Colonic mucosa (tissue), 4 donors: ENCODE measurements at regions not wholly inside any gene's neighbourhood (a gene's known extent, or its start where the extent isn't known, plus 50 kb on each side); places are given as distances from the start of the nearest gene placed in this dataset.
"Not testable (repeated sequence)": the region's sequence is repeated elsewhere in the genome, so short reads cannot be mapped to it uniquely, and the experiment has no call there.

Source experiments
- DNase-seq: peaks from one replicate; pipeline ENCODE4 v3.0.0-alpha.2; 2020
- H3K27ac ChIP-seq: fragments of 200-600 bp; one replicate; pipeline ENCODE4 v1.8.0; 2021
- H3K27me3 ChIP-seq: fragments of 200-600 bp; one replicate; pipeline ENCODE4 v1.8.0; 2021
- H3K36me3 ChIP-seq: fragments of 200-600 bp; one replicate; pipeline ENCODE4 v1.8.0; 2021
- H3K4me1 ChIP-seq: fragments of 200-600 bp; one replicate; pipeline ENCODE4 v1.8.0; 2021; ENCODE audit warnings: mild to moderate bottlenecking
- H3K4me3 ChIP-seq: fragments of 200-600 bp; one replicate; pipeline ENCODE4 v1.8.0; 2021
- H3K9ac ChIP-seq, 2 donors: one replicate each; pipeline ENCODE4 v1.7.0; 2013; ENCODE audit warnings: control low read depth in 2 of 2, low read depth in 2 of 2, low read length in 2 of 2
- H3K9me3 ChIP-seq: fragments of 200-600 bp; one replicate; pipeline ENCODE4 v1.8.0; 2021
- intact Hi-C: fragments of 100-400 bp; cut with DNase I; formaldehyde crosslinking; loops from one replicate; pipeline ENCODE4 v1.14.1; 2022
- TF ChIP-seq, protein P1 (sequence below): fragments of 200-600 bp; IDR thresholded peaks from one replicate; pipeline ENCODE4 v1.8.0; 2022; ENCODE audit warnings: antibody characterized with exemption, mild to moderate bottlenecking
- donor health status: healthy.
- donor health status: DM: no; HTN: no; CAD: no.
- donor health status: DM: no; HTN: no; CAD: no.

DNA sequence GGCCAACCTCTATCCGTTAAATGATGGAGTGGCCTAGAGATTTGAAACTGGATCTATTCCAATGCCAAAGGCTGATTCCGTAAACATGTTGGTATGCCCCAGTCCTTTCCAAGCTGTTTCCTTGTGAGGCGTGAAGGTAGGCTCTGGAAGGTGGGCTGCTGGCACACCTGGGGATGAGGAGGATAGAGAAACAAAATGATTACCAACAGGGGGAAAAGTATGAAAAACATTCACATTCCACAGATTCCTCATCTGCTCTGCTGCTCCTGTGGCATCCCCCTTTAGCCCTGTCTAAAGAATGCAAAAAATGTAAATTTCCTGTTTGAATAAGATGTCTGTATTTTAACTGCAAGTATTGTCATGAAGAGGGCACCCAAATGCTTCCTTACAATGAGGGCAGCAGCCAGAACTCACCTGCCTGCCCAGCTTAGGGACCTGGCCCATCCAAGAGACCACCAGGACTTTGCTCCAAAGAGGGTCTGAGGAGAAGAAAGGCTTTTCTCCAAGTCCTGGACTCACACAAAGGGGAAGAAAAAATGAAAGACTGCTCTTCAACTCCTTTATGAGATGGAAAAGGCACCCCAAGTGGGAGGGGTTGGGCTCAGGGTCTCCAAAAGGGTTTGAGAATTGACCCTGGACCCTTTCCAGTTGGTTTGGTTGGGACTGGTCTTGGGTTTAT lies 132.3 kb upstream of the PELI1 start:
- Histone ChIP-seq H3K36me3 (no peaks in the 10 kb centered on the region), H3K9me3 (no peaks in the 10 kb centered on the region), H3K4me1 (peaks cover 6% of the 10 kb centered on the region), H3K9ac (no peak overlapping the region), H3K4me3 (no peak overlapping the region), H3K27me3 (no peaks in the 10 kb centered on the region), H3K27ac (peak overlapping the region; percentile 10)
- TF ChIP-seq, protein P1, sequence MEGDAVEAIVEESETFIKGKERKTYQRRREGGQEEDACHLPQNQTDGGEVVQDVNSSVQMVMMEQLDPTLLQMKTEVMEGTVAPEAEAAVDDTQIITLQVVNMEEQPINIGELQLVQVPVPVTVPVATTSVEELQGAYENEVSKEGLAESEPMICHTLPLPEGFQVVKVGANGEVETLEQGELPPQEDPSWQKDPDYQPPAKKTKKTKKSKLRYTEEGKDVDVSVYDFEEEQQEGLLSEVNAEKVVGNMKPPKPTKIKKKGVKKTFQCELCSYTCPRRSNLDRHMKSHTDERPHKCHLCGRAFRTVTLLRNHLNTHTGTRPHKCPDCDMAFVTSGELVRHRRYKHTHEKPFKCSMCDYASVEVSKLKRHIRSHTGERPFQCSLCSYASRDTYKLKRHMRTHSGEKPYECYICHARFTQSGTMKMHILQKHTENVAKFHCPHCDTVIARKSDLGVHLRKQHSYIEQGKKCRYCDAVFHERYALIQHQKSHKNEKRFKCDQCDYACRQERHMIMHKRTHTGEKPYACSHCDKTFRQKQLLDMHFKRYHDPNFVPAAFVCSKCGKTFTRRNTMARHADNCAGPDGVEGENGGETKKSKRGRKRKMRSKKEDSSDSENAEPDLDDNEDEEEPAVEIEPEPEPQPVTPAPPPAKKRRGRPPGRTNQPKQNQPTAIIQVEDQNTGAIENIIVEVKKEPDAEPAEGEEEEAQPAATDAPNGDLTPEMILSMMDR = no peak
- intact Hi-C loops = no loop called here
- DNase-seq = no peak

DNA sequence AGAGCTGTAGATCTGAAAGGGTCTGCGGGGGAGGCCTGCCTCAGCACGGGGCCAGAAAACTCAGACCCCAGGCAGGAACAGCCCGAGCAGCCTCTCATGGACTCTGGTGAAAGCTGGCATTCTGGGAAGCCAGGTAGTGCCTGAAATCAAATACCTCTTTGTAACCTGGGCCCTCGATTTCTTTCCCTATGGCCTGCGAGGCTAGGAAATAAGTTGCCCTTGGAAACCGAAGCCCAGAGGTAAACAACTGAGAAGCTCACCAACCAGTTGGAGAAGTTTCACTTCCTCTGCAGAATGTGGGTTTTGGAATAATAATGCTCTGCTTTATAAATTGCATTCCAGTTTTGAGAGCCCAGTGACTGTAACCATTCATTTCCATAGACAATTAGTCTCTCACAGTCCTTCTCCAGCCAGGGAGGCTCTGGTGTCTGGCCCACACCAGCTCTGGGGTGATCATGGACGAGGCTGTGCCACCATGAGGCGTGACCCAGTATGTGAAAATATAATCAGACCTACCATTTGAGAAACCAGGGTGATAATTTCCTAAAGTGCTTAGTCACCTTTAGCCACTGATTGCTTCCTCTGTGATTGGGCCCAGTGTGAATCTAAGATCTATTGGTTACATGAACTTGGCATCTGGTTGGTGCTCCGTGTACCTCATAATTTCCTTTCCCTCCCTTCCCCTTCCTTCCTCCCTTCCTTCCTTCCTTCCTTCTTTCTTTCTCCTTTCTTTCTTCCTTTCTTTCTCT lies 133.1 kb upstream of the PELI1 start:
- H3K9ac ChIP-seq = no peak overlapping the region
- H3K9me3 ChIP-seq = no peaks in the 10 kb centered on the region
- TF ChIP-seq, protein P1 = no peak
- H3K4me1 ChIP-seq = peaks cover 6% of the 10 kb centered on the region
- no peak for DNase-seq
- H3K27me3 ChIP-seq = no peaks in the 10 kb centered on the region
- intact Hi-C loops = no loop called here
- H3K36me3 ChIP-seq = no peaks in the 10 kb centered on the region
- peak overlapping the region; percentile 10 for H3K27ac ChIP-seq
- no peak overlapping the region for H3K4me3 ChIP-seq

DNA sequence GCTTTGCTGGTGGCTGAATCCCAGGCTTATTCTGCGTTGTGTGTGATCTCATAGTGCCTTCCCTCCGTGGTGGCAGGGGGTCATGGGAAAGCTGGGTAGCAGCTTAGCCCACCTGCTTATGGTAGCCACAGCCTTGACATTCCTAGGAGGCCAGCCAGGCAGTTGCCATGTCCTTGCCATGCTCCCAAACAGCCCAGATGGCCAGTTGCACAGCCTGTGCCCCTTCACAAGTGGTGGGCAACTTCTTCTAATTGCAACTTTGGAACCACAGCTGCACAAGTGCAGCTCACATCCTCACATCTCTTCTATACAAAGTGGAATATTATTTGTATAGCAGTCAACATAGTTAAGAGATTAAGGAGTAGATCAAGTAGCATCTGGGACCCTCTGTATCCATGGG lies 136.6 kb upstream of the PELI1 start:
- H3K27ac ChIP-seq, H3K36me3 ChIP-seq, H3K9me3 ChIP-seq, H3K4me1 ChIP-seq, H3K4me3 ChIP-seq, H3K27me3 ChIP-seq, H3K9ac ChIP-seq, intact Hi-C loops, DNase-seq: not testable (repeated sequence)

DNA sequence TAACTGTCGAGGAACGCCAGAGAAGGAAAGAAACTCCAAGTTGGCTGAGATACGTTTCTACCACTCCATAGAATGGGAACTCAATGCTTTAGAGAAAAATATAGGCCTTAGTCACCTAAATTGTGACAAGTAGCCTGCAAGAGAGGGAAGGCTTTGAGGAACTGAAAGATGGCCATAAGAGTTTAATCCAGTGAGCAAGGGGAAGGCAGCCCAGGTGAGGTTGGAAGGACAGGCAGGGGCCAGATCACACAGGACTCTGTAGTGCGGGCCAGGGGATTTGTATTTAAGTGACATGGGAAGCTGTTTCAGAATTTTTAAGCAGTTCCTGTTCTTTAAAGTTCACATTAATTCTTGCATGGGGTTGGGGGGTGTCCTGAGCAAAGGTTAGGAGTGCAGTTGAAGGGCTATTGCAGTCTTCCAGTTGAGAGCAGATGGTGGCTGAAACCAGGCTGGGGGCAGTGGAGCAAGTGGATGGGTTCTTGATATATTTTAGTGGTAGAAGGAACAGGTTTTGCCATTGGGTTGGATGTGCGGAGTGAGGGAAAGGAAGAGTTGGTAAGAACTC lies 138.9 kb upstream of the PELI1 start:
- intact Hi-C loops = no loop called here
- DNase-seq = no peak
- no peak overlapping the region for H3K4me3 ChIP-seq

DNA sequence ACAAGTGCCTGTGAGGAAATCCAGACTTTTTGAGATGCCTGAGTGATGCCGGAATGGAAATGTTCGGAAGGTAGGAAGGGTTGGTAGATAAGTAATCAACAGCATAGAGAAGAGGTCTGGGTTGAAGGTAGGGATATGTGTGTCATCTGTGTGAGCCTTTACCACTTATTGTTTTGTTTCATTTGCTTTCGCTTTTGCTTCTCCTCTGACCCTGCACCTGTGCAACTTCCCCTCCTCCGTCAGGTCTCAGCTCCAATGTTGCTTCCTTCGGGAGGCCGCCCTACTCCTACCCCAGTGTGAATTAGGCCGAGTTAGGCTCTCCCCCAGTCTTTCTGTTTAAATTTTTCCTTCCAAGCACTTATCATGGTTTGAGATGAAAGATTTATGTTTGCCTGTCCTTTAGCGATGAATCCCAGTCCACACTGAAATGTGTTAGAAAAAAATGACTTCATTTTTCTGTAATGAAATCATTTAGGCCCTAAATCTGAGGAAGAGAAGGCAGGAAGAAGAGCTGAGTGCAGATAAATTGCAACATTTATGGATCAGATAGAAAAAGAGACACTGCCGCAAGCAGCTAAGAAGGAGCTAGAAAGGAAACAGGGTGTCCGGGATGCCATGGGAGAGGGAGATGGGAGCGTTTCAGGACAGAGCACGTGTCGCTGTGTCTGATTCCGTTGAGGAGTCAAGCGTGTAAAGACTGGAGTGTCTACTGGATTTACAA lies 139.6 kb upstream of the PELI1 start:
- no peak overlapping the region for H3K4me3 ChIP-seq
- intact Hi-C loops = no loop called here

More for the DNA sequence above, 138.9 kb upstream of the PELI1 start:
- no peaks in the 10 kb centered on the region for H3K27me3 ChIP-seq
- H3K9me3 ChIP-seq = no peaks in the 10 kb centered on the region
- H3K27ac ChIP-seq = peak overlapping the region; percentile 2
- no peaks in the 10 kb centered on the region for H3K4me1 ChIP-seq
- no peaks in the 10 kb centered on the region for H3K36me3 ChIP-seq
- H3K9ac ChIP-seq = no peak overlapping the region
- TF ChIP-seq, protein P1 = no peak

More for the DNA sequence above, 139.6 kb upstream of the PELI1 start:
- no peaks in the 10 kb centered on the region for H3K27me3 ChIP-seq
- no peaks in the 10 kb centered on the region for H3K9me3 ChIP-seq
- no peak for DNase-seq
- peak overlapping the region; percentile 2 for H3K27ac ChIP-seq
- H3K4me1 ChIP-seq = no peaks in the 10 kb centered on the region
- no peaks in the 10 kb centered on the region for H3K36me3 ChIP-seq
- TF ChIP-seq, protein P1 = no peak
- no peak overlapping the region for H3K9ac ChIP-seq
